AG09319 (cell line): ENCODE measurements at regions not wholly inside any gene's neighbourhood (a gene's known extent, or its start where the extent isn't known, plus 50 kb on each side); places are given as distances from the start of the nearest gene placed in this dataset.
A peak's percentile ranks its signal among the peaks of the same experiment; 100 is the strongest.

Experiments used
- DNase-seq: peaks from one replicate; pipeline ENCODE4 v3.0.0-alpha.2; 2010; ENCODE audit warnings: low read depth; ENCODE audit errors: extremely low read depth
- TF ChIP-seq, protein P1 (sequence below): IDR thresholded peaks from 2 replicates; pipeline ENCODE4 v1.5.1; 2011; ENCODE audit warnings: low read depth, mild to moderate bottlenecking, inconsistent platforms, low read length, moderate library complexity

GRCh38 chr17:79191270-79191934 is 116.8 kb downstream of the ENGASE start:
- no peak for DNase-seq
- TF ChIP-seq, protein P1, sequence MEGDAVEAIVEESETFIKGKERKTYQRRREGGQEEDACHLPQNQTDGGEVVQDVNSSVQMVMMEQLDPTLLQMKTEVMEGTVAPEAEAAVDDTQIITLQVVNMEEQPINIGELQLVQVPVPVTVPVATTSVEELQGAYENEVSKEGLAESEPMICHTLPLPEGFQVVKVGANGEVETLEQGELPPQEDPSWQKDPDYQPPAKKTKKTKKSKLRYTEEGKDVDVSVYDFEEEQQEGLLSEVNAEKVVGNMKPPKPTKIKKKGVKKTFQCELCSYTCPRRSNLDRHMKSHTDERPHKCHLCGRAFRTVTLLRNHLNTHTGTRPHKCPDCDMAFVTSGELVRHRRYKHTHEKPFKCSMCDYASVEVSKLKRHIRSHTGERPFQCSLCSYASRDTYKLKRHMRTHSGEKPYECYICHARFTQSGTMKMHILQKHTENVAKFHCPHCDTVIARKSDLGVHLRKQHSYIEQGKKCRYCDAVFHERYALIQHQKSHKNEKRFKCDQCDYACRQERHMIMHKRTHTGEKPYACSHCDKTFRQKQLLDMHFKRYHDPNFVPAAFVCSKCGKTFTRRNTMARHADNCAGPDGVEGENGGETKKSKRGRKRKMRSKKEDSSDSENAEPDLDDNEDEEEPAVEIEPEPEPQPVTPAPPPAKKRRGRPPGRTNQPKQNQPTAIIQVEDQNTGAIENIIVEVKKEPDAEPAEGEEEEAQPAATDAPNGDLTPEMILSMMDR: no peak

DNA sequence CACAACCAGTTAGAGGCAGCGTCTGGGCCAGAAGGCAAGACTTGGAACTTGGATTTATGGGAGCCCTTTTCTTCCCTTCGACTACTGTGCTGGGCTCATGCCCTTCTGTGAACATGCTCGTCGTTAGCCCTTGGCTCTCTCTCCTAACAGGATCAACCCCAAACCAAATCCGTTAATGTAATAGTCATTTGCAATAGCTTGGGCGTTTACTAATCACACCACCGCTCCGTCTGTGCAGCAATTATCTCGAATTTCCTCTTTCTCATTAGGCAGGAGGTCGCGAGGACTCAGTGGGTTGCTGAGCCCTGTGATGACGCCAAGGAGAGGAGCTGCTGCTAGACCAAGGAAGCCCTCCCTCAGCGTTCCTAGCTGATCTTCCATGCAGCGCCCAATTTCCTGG is 114.7 kb downstream of the ENGASE start:
- no peak for DNase-seq
- TF ChIP-seq, protein P1: no peak

DNA sequence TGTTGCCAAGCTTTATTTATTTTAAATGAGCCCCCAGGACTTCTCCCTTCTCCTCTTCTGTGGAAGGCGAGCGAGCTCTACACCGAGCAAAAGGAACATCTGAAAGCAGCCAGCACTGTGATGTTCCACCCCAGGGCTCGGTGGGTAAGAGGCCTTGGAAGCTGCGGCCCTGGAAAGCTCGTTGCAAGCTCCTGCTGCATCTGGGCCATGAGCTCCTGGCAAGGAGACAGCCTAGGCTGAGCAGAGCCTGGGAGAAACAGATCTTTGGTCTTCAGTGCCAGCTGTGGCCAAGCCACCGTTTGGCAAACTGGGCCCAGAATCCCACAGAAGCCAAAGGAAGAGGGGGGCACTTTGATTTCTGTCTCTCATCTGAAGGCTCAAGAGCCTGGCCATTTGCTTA is 114.1 kb downstream of the ENGASE start:
- TF ChIP-seq, protein P1: no peak
- no peak for DNase-seq

GRCh38 chr17:79188048-79188447 is 113.4 kb downstream of the ENGASE start:
- no peak for DNase-seq
- TF ChIP-seq, protein P1: peak; percentile 42

GRCh38 chr17:79187186-79187585 is 112.6 kb downstream of the ENGASE start:
- TF ChIP-seq, protein P1: no peak
- DNase-seq: no peak

- TF ChIP-seq, protein P1: no peak
- no peak for DNase-seq
These were observed 111.8 kb downstream of the ENGASE start for GRCh38 chr17:79186406-79186805.

DNA sequence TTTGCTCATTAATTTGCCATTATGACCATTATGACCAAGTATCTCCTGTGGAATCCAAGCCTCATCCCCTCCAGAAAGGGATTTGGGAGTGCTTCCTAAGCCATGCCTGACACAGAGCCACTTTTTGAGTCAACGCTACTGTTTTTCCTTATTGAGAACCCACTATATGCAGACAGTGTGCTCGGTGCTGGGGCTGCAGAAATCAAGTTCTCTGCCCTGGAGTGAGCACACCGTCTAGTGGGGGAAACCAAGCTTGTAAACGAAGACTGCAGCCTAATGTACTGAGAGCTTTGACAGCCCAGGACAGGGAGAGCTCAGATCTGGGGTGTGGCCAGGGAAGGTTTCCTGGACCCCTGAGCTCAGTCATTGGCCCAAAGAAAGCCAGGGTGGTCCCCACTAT is 111.0 kb downstream of the ENGASE start:
- no peak for DNase-seq
- TF ChIP-seq, protein P1: no peak
